Endothelial cell of umbilical vein (primary cell): ENCODE measurements at regions not wholly inside any gene's neighbourhood (a gene's known extent, or its start where the extent isn't known, plus 50 kb on each side); places are given as distances from the start of the nearest gene placed in this dataset.

Experiments used
- BruUV-seq: library from RNA; stranded (reverse); fragments of 400-500 nt; replicated peaks from 2 replicates; lab custom pipeline; 2021; lab: Mats Ljungman, UMichigan
- CTCF ChIA-PET: fragments of 300-600, 350-600 bp; sonication (Branson Sonifier 250); formaldehyde crosslinking; loops from one replicate; lab custom pipeline; 2021; ENCODE audit warnings: antibody characterized with exemption, inconsistent platforms; lab: Charles Lee
- POLR2A ChIA-PET: fragments of 300-600, 350-600 bp; sonication (Branson Sonifier 250); formaldehyde crosslinking; loops from one replicate; lab custom pipeline; 2021; ENCODE audit warnings: antibody characterized with exemption, inconsistent platforms; lab: Charles Lee
- DNase-seq: peaks from one replicate; pipeline ENCODE4 v3.0.0-alpha.2; 2011; ENCODE audit warnings: low read depth, low spot score
- FAIRE-seq: peaks from 2 replicates; lab custom pipeline; 2011; peaks lifted over from hg19 to GRCh38; lab: Jason Lieb, UNC
- H2AFZ ChIP-seq: 2 replicates; pipeline ENCODE4 v1.6.0; 2012; ENCODE audit warnings: low read depth, low read length, control low read depth, inconsistent platforms
- H3K27ac ChIP-seq: 2 replicates; pipeline ENCODE4 v1.5.1; 2011; ENCODE audit warnings: low read depth, mild to moderate bottlenecking, control low read depth, low read length, moderate library complexity; ENCODE audit not compliant: insufficient read depth
- H3K27me3 ChIP-seq, 2 experiments: 2 replicates each; pipeline versions ENCODE4 v1.6.0 to v1.6.1; 2011; ENCODE audit warnings: low read length in 2 of 2, mixed read lengths in 1 of 2; ENCODE audit not compliant: control insufficient read depth in 2 of 2, insufficient read depth in 2 of 2
- H3K36me3 ChIP-seq, 2 experiments: 2 replicates in 1 of 2; 3 replicates in 1 of 2; pipeline ENCODE4 v1.5.1; 2011; ENCODE audit warnings: low read length in 2 of 2, mild to moderate bottlenecking in 1 of 2, moderate library complexity in 1 of 2; ENCODE audit not compliant: control insufficient read depth in 2 of 2, insufficient read depth in 2 of 2; ENCODE audit errors: extremely low read depth in 1 of 2
- H3K4me1 ChIP-seq: 3 replicates; pipeline ENCODE4 v1.5.1; 2011; ENCODE audit warnings: mild to moderate bottlenecking, low read length; ENCODE audit not compliant: control insufficient read depth, insufficient read depth; ENCODE audit errors: extremely low read depth
- H3K4me2 ChIP-seq: 2 replicates; pipeline ENCODE4 v1.6.1; 2011; ENCODE audit warnings: low read length, control low read depth, mixed read lengths; ENCODE audit not compliant: insufficient read depth
- H3K4me3 ChIP-seq, 3 experiments: fragments of 200-600 bp in 1 of 3; sonication (generic), shearing (Covaris generic) in 1 of 3; replicated peaks in 1 of 3; 2 replicates each; pipeline ENCODE4 v1.5.1; 2011 to 2016; ENCODE audit warnings: control low read depth in 3 of 3, low read length in 3 of 3, mild to moderate bottlenecking in 2 of 3, inconsistent platforms in 1 of 3, low read depth in 1 of 3, moderate library complexity in 1 of 3; ENCODE audit not compliant: insufficient read depth in 1 of 3
- H3K79me2 ChIP-seq: 2 replicates; pipeline ENCODE4 v1.6.0; 2012; ENCODE audit warnings: low read length, inconsistent platforms; ENCODE audit not compliant: control insufficient read depth, insufficient read depth
- H3K9ac ChIP-seq: replicated peaks from 2 replicates; pipeline ENCODE3; 2011; ENCODE audit warnings: low read length, control low read depth; ENCODE audit not compliant: insufficient read depth; ENCODE audit errors: extremely low read depth
- H3K9me1 ChIP-seq: replicated peaks from 3 replicates; pipeline ENCODE4 v1.6.0; 2011; ENCODE audit warnings: mild to moderate bottlenecking, low read length; ENCODE audit not compliant: control insufficient read depth, insufficient read depth; ENCODE audit errors: extremely low read depth
- H3K9me3 ChIP-seq: replicated peaks from 2 replicates; pipeline ENCODE4 v1.5.1; 2012; ENCODE audit warnings: low read length, inconsistent platforms; ENCODE audit not compliant: control insufficient read depth, insufficient read depth
- H4K20me1 ChIP-seq: replicated peaks from 2 replicates; pipeline ENCODE3; 2011; ENCODE audit warnings: mild to moderate bottlenecking, low read length; ENCODE audit not compliant: control insufficient read depth, insufficient read depth; ENCODE audit errors: extremely low read depth
- EZH2 ChIP-seq: IDR thresholded peaks from 2 replicates; pipeline ENCODE4 v1.6.1; 2012; ENCODE audit warnings: borderline replicate concordance, low read depth, mild to moderate bottlenecking, moderate library complexity, low read length, inconsistent platforms; ENCODE audit not compliant: severe bottlenecking
- FOS ChIP-seq: IDR thresholded peaks from 2 replicates; pipeline ENCODE4 v1.6.1; 2011; ENCODE audit warnings: mild to moderate bottlenecking, low read length, moderate library complexity, borderline replicate concordance; ENCODE audit not compliant: insufficient read depth
- GATA2 ChIP-seq: IDR thresholded peaks from 2 replicates; pipeline ENCODE4 v1.7.0; 2011; ENCODE audit warnings: low read depth, mild to moderate bottlenecking, moderate library complexity, mixed read lengths, low read length; ENCODE audit not compliant: insufficient read length, insufficient read depth
- JUN ChIP-seq: IDR thresholded peaks from 2 replicates; pipeline ENCODE4 v1.6.1; 2011; ENCODE audit warnings: borderline replicate concordance, low read depth; ENCODE audit not compliant: insufficient read length, insufficient read depth
- MAX ChIP-seq: IDR thresholded peaks from 2 replicates; pipeline ENCODE4 v1.6.1; 2011; ENCODE audit not compliant: insufficient read depth, insufficient read length
- MYC ChIP-seq: IDR thresholded peaks from one replicate; pipeline ENCODE4 v1.6.1; 2011; ENCODE audit warnings: mild to moderate bottlenecking, low read depth, low read length
- POLR2A ChIP-seq: IDR thresholded peaks from 2 replicates; pipeline ENCODE4 v1.6.1; 2012; ENCODE audit warnings: low read depth, mild to moderate bottlenecking, control low read depth, low read length
- POLR2AphosphoS5 ChIP-seq: IDR thresholded peaks from 2 replicates; pipeline ENCODE4 v1.6.1; 2012; ENCODE audit warnings: low read depth, mild to moderate bottlenecking, control low read depth, low read length, moderate library complexity; ENCODE audit not compliant: insufficient read depth
- dilution Hi-C: fragments of 300-500 bp; cut with MboI; formaldehyde crosslinking; loops from one replicate; pipeline ENCODE4 v1.15.0; 2019; ENCODE audit warnings: low sequenced_read_pairs; ENCODE audit not compliant: extremely low pct_ligation_motif_present
- intact Hi-C: fragments of 100-400 bp; cut with micrococcal nuclease; formaldehyde crosslinking; loops from one replicate; pipeline ENCODE4 v1.10.0; 2022
- TF ChIP-seq, protein P1 (sequence below), 2 donors: IDR thresholded peaks; 1 replicate in 1 of 2; 2 replicates in 1 of 2; pipeline ENCODE4 v1.5.1; 2011; ENCODE audit warnings: low read length in 2 of 2, mild to moderate bottlenecking in 2 of 2, moderate library complexity in 2 of 2, control low read depth in 1 of 2, inconsistent platforms in 1 of 2, low read depth in 1 of 2; ENCODE audit not compliant: insufficient read depth in 1 of 2; ENCODE audit errors: extremely low read depth in 1 of 2

DNA sequence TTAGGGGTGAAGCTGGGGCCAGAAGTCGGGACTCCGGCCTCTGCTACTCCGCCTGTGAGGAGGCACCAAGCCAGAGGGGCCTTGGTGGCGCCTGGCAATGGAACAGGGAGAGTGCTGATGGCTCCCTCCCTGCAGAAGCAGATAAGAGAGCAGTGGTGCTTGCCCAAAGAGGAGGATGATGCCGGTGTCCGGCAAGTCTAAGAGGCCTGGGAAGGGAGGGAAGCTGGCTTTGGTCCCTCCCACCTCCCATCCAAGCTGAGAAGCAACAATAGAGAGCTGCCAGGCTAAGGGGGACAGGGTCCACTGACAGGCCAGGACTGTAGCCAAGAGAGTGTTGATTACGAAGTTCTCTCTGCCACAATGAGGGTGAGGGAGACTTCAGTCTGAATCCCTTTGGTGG, 479.5 kb downstream of the TNS1 start:
- H3K9ac ChIP-seq: no peak overlapping the region
- no peaks in the 10 kb centered on the region for H3K4me1 ChIP-seq
- DNase-seq (no peak), FAIRE-seq (no peak)
- H3K4me3 ChIP-seq: no peak overlapping the region
- H3K9me1 ChIP-seq: no peaks in the 10 kb centered on the region
- no TSS peak for BruUV-seq
- H4K20me1 ChIP-seq: no peaks in the 10 kb centered on the region
- intact Hi-C loops: no loop called here
- no peak for TF ChIP-seq POLR2AphosphoS5
- TF ChIP-seq EZH2: no peak
- no peak for TF ChIP-seq GATA2
- no peak for TF ChIP-seq FOS
- no peak for TF ChIP-seq MAX
- TF ChIP-seq, protein P1, sequence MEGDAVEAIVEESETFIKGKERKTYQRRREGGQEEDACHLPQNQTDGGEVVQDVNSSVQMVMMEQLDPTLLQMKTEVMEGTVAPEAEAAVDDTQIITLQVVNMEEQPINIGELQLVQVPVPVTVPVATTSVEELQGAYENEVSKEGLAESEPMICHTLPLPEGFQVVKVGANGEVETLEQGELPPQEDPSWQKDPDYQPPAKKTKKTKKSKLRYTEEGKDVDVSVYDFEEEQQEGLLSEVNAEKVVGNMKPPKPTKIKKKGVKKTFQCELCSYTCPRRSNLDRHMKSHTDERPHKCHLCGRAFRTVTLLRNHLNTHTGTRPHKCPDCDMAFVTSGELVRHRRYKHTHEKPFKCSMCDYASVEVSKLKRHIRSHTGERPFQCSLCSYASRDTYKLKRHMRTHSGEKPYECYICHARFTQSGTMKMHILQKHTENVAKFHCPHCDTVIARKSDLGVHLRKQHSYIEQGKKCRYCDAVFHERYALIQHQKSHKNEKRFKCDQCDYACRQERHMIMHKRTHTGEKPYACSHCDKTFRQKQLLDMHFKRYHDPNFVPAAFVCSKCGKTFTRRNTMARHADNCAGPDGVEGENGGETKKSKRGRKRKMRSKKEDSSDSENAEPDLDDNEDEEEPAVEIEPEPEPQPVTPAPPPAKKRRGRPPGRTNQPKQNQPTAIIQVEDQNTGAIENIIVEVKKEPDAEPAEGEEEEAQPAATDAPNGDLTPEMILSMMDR (IDR thresholded peaks at IDR 0.05; ENCODE audit: extremely low read depth in 1 of 2, insufficient read depth in 1 of 2, low read depth in 1 of 2, low read length in 2 of 2): no peak
- no peak for TF ChIP-seq JUN
- no peak for TF ChIP-seq POLR2A
- TF ChIP-seq MYC: no peak
- no peaks in the 10 kb centered on the region for H3K79me2 ChIP-seq
- no peak overlapping the region for H2AFZ ChIP-seq
- peaks cover 0 to 7% of the 10 kb centered on the region in 2 experiments for H3K27me3 ChIP-seq
- CTCF ChIA-PET: no interaction called here
- POLR2A ChIA-PET: no interaction called here
- no peaks in the 10 kb centered on the region for H3K36me3 ChIP-seq
- H3K4me2 ChIP-seq: no peak overlapping the region
- dilution Hi-C loops: no loop called here
- H3K27ac ChIP-seq: no peak overlapping the region
- H3K9me3 ChIP-seq: no peaks in the 10 kb centered on the region
